GM12878 (cell line): ENCODE measurements at regions not wholly inside any gene's neighbourhood (a gene's known extent, or its start where the extent isn't known, plus 50 kb on each side); places are given as distances from the start of the nearest gene placed in this dataset.

Experiments used
- ATAC-seq: fragments of 200-7000 bp; cut with Tn5 transposase; 3 replicates; pipeline ENCODE4 v1.9.1; 2020; ENCODE audit warnings: mild to moderate bottlenecking, moderate library complexity
- BruUV-seq: library from RNA; stranded (reverse); fragments of 400-500 nt; replicated peaks from 2 replicates; lab custom pipeline; 2021; lab: Mats Ljungman, UMichigan
- CTCF ChIA-PET: fragments of 300-600 bp; sonication (Branson Sonifier 250); formaldehyde crosslinking; extraction: SDS; loops from one replicate; lab custom pipeline; 2021; ENCODE audit warnings: inconsistent platforms; lab: Yijun Ruan, JAX
- POLR2A ChIA-PET: fragments of 350-600 bp; formaldehyde crosslinking; extraction: SDS; loops from one replicate; lab custom pipeline; 2021; ENCODE audit warnings: inconsistent platforms; lab: Charles Lee
- RAD21 ChIA-PET: fragments of 300-600 bp; sonication (Branson Sonifier 250); formaldehyde crosslinking; loops from one replicate; lab custom pipeline; 2023; ENCODE audit warnings: antibody characterized with exemption; ENCODE audit not compliant: unreplicated experiment; lab: Charles Lee
- SMC1A ChIA-PET: fragments of 300-600 bp; sonication (Branson Sonifier 250); formaldehyde crosslinking; loops from one replicate; lab custom pipeline; 2023; ENCODE audit not compliant: unreplicated experiment, uncharacterized antibody; lab: Charles Lee
- DNase-seq: peaks from one replicate; pipeline ENCODE4 v3.0.0-alpha.2; 2011; ENCODE audit warnings: low read depth, low spot score
- FAIRE-seq: peaks from 3 replicates; lab custom pipeline; 2011; peaks lifted over from hg19 to GRCh38; lab: Jason Lieb, UNC
- H2AFZ ChIP-seq: 2 replicates; pipeline ENCODE4 v1.6.0; 2011; ENCODE audit warnings: low read depth, low read length, control low read depth; ENCODE audit not compliant: control insufficient read depth
- H3K27ac ChIP-seq: 2 replicates; pipeline ENCODE4 v1.5.1; 2011; ENCODE audit warnings: control low read depth; ENCODE audit not compliant: control insufficient read depth, insufficient read depth
- H3K27me3 ChIP-seq, 2 experiments: replicated peaks in 1 of 2; 2 replicates each; pipeline versions ENCODE4 v1.6.0 to v1.6.1; 2011; ENCODE audit warnings: low read length in 1 of 2; ENCODE audit not compliant: control insufficient read depth in 2 of 2, insufficient read depth in 2 of 2
- H3K36me3 ChIP-seq, 2 experiments: 2 replicates each; pipeline ENCODE4 v1.5.1; 2011; ENCODE audit warnings: low read length in 1 of 2; ENCODE audit not compliant: control insufficient read depth in 2 of 2, insufficient read depth in 2 of 2
- H3K4me1 ChIP-seq: 2 replicates; pipeline ENCODE4 v1.6.1; 2011; ENCODE audit warnings: mild to moderate bottlenecking, low read length, moderate library complexity, mixed read lengths; ENCODE audit not compliant: control insufficient read depth, insufficient read depth
- H3K4me2 ChIP-seq: 2 replicates; pipeline ENCODE4 v1.6.0; 2011; ENCODE audit warnings: control low read depth; ENCODE audit not compliant: control insufficient read depth, insufficient read depth
- H3K4me3 ChIP-seq: fragments of 200-600 bp; sonication (generic); 2 replicates; pipeline ENCODE4 v1.5.1; 2016
- H3K79me2 ChIP-seq: 2 replicates; pipeline ENCODE4 v1.6.0; 2011; ENCODE audit warnings: low read length; ENCODE audit not compliant: control insufficient read depth, insufficient read depth
- H3K9ac ChIP-seq: 2 replicates; pipeline ENCODE4 v1.8.0; 2011; ENCODE audit warnings: low read length, control low read depth, mixed read lengths; ENCODE audit not compliant: control insufficient read depth, insufficient read depth
- H3K9me3 ChIP-seq: replicated peaks from 3 replicates; pipeline ENCODE4 v1.5.1; 2011; ENCODE audit warnings: mild to moderate bottlenecking, low read length; ENCODE audit not compliant: control insufficient read depth, insufficient read depth
- H4K20me1 ChIP-seq: 2 replicates; pipeline ENCODE4 v1.6.0; 2011; ENCODE audit not compliant: control insufficient read depth, insufficient read depth
- HDGF ChIP-seq: fragments of 450-650 bp; IDR thresholded peaks from 2 replicates; pipeline ENCODE4 v1.6.1; 2016; ENCODE audit warnings: antibody characterized with exemption
- KDM1A ChIP-seq: fragments of 200-600 bp; sonication (generic); IDR thresholded peaks from 2 replicates; pipeline ENCODE4 v1.6.1; 2016; ENCODE audit warnings: borderline replicate concordance
- NR2F1 ChIP-seq: fragments of 450-650 bp; conservative IDR thresholded peaks from 2 replicates; pipeline ENCODE4 v1.6.1; 2017; ENCODE audit warnings: mild to moderate bottlenecking
- STAT1 ChIP-seq: fragments of 450-650 bp; conservative IDR thresholded peaks from 2 replicates; pipeline ENCODE4 v1.6.1; 2014; ENCODE audit warnings: antibody characterized with exemption, mild to moderate bottlenecking
- SUZ12 ChIP-seq: fragments of 200-600 bp; sonication (generic); IDR thresholded peaks from one replicate; pipeline ENCODE4 v1.6.1; 2018; ENCODE audit warnings: antibody characterized with exemption, mild to moderate bottlenecking; ENCODE audit not compliant: unreplicated experiment
- ZSCAN29 ChIP-seq: fragments of 450-650 bp; IDR thresholded peaks from 2 replicates; pipeline ENCODE4 v1.6.1; 2017; ENCODE audit warnings: mild to moderate bottlenecking, moderate library complexity
- WGBS: methylation state at CpG from one replicate; pipeline ENCODE4 v1.1.6; 2016; ENCODE audit warnings: low lambda C conversion rate; ENCODE audit not compliant: insufficient replicate concordance, insufficient coverage; ENCODE audit errors: missing lambda C conversion rate; 5-methylcytosine and 5-hydroxymethylcytosine counted together
- in situ Hi-C: fragments of 300-500 bp; cut with MboI; formaldehyde crosslinking; loops from 9 replicates; pipeline ENCODE4 v1.14.3; 2018; ENCODE audit warnings: mixed read lengths
- intact Hi-C: fragments of 100-400 bp; cut with micrococcal nuclease; formaldehyde crosslinking; loops from one replicate; pipeline ENCODE4 v1.14.2; 2022; ENCODE audit not compliant: unreplicated experiment
- TF ChIP-seq, protein P1 (sequence below): fragments of 450-650 bp; formaldehyde crosslinking; IDR thresholded peaks from 2 replicates; pipeline ENCODE4 v1.4.0; 2022; ENCODE audit warnings: mild to moderate bottlenecking, moderate library complexity
- TF ChIP-seq, protein P2 (sequence below): fragments of 450-650 bp; formaldehyde crosslinking; IDR thresholded peaks from 2 replicates; pipeline ENCODE4 v1.5.0; 2022; ENCODE audit warnings: mild to moderate bottlenecking, missing genetic modification characterization
- TF ChIP-seq, protein P3 (sequence below): fragments of 450-650 bp; IDR thresholded peaks from 2 replicates; pipeline ENCODE4 v1.6.1; 2017; ENCODE audit warnings: low read depth, mild to moderate bottlenecking, moderate library complexity
- TF ChIP-seq, protein P4 (sequence below): fragments of 450-650 bp; IDR thresholded peaks from 2 replicates; pipeline ENCODE4 v1.6.1; 2016; ENCODE audit warnings: mild to moderate bottlenecking, moderate library complexity, borderline replicate concordance
- TF ChIP-seq, protein P5 (sequence below): fragments of 450-650 bp; IDR thresholded peaks from 2 replicates; pipeline ENCODE4 v1.6.1; 2017; ENCODE audit warnings: borderline replicate concordance

DNA sequence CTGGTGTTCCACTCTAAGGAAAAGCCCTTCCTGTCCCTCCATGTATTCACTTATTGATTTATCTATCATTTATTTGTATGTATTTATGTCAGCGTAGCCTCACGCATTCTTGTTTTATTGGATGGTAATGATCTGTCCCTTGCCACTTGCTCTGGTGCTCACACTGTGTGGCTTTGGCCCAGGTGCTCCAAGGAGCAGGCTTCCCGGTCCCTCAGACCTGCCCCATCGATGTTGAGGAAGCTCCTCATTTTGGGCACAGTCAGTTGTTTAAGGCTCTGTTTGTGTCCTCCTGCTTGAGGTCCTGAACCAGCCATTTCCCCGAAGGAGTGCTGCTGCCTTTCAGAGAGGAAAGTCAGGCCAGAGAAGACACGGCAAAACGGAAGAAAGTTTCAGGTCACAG lies 1485.4 kb downstream of the TBC1D22A start:
- no TSS peak for BruUV-seq
- Histone ChIP-seq H3K4me2 (no peak overlapping the region), H3K36me3 (no peaks in the 10 kb centered on the region), H3K79me2 (no peaks in the 10 kb centered on the region), H4K20me1 (no peaks in the 10 kb centered on the region), H3K27me3 (no peaks in the 10 kb centered on the region; a peak in 2 of 4 replicates), H3K4me3 (no peak overlapping the region), H3K9me3 (no peaks in the 10 kb centered on the region; the same call in 2 of the 3 replicates), H3K27ac (no peak overlapping the region), H3K4me1 (no peaks in the 10 kb centered on the region), H2AFZ (no peak overlapping the region), H3K9ac (no peak overlapping the region)
- RAD21 ChIA-PET = no interaction called here
- FAIRE-seq (no peak), DNase-seq (no peak), ATAC-seq (no peak)
- intact Hi-C loops = no loop called here
- 46% methylated on average over 7 of the region's 7 CpGs for WGBS
- CTCF ChIA-PET = no interaction called here
- POLR2A ChIA-PET = no interaction called here
- SMC1A ChIA-PET = no interaction called here
- in situ Hi-C loops = no loop called here
- TF ChIP-seq, protein P1, sequence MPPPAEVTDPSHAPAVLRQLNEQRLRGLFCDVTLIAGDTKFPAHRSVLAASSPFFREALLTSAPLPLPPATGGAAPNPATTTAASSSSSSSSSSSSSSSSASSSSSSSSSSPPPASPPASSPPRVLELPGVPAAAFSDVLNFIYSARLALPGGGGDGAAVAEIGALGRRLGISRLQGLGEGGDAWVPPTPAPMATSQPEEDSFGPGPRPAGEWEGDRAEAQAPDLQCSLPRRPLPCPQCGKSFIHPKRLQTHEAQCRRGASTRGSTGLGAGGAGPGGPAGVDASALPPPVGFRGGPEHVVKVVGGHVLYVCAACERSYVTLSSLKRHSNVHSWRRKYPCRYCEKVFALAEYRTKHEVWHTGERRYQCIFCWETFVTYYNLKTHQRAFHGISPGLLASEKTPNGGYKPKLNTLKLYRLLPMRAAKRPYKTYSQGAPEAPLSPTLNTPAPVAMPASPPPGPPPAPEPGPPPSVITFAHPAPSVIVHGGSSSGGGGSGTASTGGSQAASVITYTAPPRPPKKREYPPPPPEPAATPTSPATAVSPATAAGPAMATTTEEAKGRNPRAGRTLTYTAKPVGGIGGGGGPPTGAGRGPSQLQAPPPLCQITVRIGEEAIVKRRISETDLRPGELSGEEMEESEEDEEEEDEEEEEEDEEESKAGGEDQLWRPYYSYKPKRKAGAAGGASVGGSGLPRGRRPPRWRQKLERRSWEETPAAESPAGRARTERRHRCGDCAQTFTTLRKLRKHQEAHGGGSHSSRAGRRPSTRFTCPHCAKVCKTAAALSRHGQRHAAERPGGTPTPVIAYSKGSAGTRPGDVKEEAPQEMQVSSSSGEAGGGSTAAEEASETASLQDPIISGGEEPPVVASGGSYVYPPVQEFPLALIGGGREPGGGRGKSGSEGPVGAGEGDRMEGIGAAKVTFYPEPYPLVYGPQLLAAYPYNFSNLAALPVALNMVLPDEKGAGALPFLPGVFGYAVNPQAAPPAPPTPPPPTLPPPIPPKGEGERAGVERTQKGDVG (CRISPR knock-in tag) = no peak
- TF ChIP-seq KDM1A (no peak), SUZ12 (no peak), STAT1 (no peak), HDGF (no peak), NR2F1 (no peak), ZSCAN29 (no peak)
- TF ChIP-seq, protein P2, sequence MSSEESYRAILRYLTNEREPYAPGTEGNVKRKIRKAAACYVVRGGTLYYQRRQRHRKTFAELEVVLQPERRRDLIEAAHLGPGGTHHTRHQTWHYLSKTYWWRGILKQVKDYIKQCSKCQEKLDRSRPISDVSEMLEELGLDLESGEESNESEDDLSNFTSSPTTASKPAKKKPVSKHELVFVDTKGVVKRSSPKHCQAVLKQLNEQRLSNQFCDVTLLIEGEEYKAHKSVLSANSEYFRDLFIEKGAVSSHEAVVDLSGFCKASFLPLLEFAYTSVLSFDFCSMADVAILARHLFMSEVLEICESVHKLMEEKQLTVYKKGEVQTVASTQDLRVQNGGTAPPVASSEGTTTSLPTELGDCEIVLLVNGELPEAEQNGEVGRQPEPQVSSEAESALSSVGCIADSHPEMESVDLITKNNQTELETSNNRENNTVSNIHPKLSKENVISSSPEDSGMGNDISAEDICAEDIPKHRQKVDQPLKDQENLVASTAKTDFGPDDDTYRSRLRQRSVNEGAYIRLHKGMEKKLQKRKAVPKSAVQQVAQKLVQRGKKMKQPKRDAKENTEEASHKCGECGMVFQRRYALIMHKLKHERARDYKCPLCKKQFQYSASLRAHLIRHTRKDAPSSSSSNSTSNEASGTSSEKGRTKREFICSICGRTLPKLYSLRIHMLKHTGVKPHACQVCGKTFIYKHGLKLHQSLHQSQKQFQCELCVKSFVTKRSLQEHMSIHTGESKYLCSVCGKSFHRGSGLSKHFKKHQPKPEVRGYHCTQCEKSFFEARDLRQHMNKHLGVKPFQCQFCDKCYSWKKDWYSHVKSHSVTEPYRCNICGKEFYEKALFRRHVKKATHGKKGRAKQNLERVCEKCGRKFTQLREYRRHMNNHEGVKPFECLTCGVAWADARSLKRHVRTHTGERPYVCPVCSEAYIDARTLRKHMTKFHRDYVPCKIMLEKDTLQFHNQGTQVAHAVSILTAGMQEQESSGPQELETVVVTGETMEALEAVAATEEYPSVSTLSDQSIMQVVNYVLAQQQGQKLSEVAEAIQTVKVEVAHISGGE (CRISPR knock-in tag) = no peak
- TF ChIP-seq, protein P3, sequence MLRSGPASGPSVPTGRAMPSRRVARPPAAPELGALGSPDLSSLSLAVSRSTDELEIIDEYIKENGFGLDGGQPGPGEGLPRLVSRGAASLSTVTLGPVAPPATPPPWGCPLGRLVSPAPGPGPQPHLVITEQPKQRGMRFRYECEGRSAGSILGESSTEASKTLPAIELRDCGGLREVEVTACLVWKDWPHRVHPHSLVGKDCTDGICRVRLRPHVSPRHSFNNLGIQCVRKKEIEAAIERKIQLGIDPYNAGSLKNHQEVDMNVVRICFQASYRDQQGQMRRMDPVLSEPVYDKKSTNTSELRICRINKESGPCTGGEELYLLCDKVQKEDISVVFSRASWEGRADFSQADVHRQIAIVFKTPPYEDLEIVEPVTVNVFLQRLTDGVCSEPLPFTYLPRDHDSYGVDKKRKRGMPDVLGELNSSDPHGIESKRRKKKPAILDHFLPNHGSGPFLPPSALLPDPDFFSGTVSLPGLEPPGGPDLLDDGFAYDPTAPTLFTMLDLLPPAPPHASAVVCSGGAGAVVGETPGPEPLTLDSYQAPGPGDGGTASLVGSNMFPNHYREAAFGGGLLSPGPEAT = no peak
- TF ChIP-seq, protein P4, sequence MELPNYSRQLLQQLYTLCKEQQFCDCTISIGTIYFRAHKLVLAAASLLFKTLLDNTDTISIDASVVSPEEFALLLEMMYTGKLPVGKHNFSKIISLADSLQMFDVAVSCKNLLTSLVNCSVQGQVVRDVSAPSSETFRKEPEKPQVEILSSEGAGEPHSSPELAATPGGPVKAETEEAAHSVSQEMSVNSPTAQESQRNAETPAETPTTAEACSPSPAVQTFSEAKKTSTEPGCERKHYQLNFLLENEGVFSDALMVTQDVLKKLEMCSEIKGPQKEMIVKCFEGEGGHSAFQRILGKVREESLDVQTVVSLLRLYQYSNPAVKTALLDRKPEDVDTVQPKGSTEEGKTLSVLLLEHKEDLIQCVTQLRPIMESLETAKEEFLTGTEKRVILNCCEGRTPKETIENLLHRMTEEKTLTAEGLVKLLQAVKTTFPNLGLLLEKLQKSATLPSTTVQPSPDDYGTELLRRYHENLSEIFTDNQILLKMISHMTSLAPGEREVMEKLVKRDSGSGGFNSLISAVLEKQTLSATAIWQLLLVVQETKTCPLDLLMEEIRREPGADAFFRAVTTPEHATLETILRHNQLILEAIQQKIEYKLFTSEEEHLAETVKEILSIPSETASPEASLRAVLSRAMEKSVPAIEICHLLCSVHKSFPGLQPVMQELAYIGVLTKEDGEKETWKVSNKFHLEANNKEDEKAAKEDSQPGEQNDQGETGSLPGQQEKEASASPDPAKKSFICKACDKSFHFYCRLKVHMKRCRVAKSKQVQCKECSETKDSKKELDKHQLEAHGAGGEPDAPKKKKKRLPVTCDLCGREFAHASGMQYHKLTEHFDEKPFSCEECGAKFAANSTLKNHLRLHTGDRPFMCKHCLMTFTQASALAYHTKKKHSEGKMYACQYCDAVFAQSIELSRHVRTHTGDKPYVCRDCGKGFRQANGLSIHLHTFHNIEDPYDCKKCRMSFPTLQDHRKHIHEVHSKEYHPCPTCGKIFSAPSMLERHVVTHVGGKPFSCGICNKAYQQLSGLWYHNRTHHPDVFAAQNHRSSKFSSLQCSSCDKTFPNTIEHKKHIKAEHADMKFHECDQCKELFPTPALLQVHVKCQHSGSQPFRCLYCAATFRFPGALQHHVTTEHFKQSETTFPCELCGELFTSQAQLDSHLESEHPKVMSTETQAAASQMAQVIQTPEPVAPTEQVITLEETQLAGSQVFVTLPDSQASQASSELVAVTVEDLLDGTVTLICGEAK = no peak
- TF ChIP-seq, protein P5, sequence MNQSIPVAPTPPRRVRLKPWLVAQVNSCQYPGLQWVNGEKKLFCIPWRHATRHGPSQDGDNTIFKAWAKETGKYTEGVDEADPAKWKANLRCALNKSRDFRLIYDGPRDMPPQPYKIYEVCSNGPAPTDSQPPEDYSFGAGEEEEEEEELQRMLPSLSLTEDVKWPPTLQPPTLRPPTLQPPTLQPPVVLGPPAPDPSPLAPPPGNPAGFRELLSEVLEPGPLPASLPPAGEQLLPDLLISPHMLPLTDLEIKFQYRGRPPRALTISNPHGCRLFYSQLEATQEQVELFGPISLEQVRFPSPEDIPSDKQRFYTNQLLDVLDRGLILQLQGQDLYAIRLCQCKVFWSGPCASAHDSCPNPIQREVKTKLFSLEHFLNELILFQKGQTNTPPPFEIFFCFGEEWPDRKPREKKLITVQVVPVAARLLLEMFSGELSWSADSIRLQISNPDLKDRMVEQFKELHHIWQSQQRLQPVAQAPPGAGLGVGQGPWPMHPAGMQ = no peak
